SK-N-SH treated with all-trans-retinoic acid at 6 μM for 48 hours (cell line): ENCODE measurements at regions not wholly inside any gene's neighbourhood (a gene's known extent, or its start where the extent isn't known, plus 50 kb on each side); places are given as distances from the start of the nearest gene placed in this dataset.

ENCODE experiments used
- ATAC-seq: fragments of 200-7000 bp; cut with Tn5 transposase; 3 replicates; pipeline ENCODE4 v1.9.1; 2020; ENCODE audit warnings: mild to moderate bottlenecking, moderate library complexity
- ARNTL ChIP-seq: fragments of 450-650 bp; formaldehyde crosslinking; IDR thresholded peaks from 2 replicates; pipeline ENCODE4 v1.5.0; 2020; ENCODE audit warnings: low read depth, mild to moderate bottlenecking, moderate library complexity, borderline replicate concordance
- BACH2 ChIP-seq: fragments of 250-450 bp; sonication (Bioruptor Pico); IDR thresholded peaks from 2 replicates; pipeline ENCODE4 v1.9.0; 2021; ENCODE audit warnings: mild to moderate bottlenecking, borderline replicate concordance
- CSDC2 ChIP-seq: fragments of 250-450 bp; sonication (Bioruptor Pico); IDR thresholded peaks from 2 replicates; pipeline ENCODE4 v1.5.0; 2020; ENCODE audit warnings: mild to moderate bottlenecking, moderate library complexity
- ESRRG ChIP-seq: fragments of 250-450 bp; sonication (Bioruptor Pico); IDR thresholded peaks from 2 replicates; pipeline ENCODE4 v1.6.1; 2021; ENCODE audit warnings: mild to moderate bottlenecking
- GLIS3 ChIP-seq: fragments of 250-450 bp; sonication (Bioruptor Pico); IDR thresholded peaks from 2 replicates; pipeline ENCODE4 v1.5.0; 2020; ENCODE audit warnings: mild to moderate bottlenecking, moderate library complexity
- ISL1 ChIP-seq: fragments of 250-450 bp; sonication (Bioruptor Pico); IDR thresholded peaks from 2 replicates; pipeline ENCODE4 v2.1.2; 2022; ENCODE audit warnings: mild to moderate bottlenecking, moderate library complexity
- OSR1 ChIP-seq: fragments of 250-450 bp; sonication (Bioruptor Pico); IDR thresholded peaks from 2 replicates; pipeline ENCODE4 v1.8.0; 2022; ENCODE audit warnings: moderate library complexity, mild to moderate bottlenecking, inconsistent platforms
- PPARA ChIP-seq: fragments of 250-450 bp; sonication (Bioruptor Pico); IDR thresholded peaks from 2 replicates; pipeline ENCODE4 v1.5.0; 2020; ENCODE audit warnings: mild to moderate bottlenecking, borderline replicate concordance
- RARB ChIP-seq: fragments of 250-450 bp; sonication (Bioruptor Pico); IDR thresholded peaks from 2 replicates; pipeline ENCODE4 v1.8.0; 2021; ENCODE audit warnings: mild to moderate bottlenecking, moderate library complexity
- SNAI2 ChIP-seq: fragments of 250-450 bp; sonication (Bioruptor Pico); IDR thresholded peaks from 2 replicates; pipeline ENCODE4 v1.5.0; 2020; ENCODE audit warnings: mild to moderate bottlenecking, moderate library complexity
- ZC3H10 ChIP-seq: fragments of 250-450 bp; sonication (Bioruptor Pico); IDR thresholded peaks from 2 replicates; pipeline ENCODE4 v1.5.1; 2021; ENCODE audit warnings: mild to moderate bottlenecking, moderate library complexity
- ZFP30 ChIP-seq: fragments of 450-650 bp; formaldehyde crosslinking; IDR thresholded peaks from 2 replicates; pipeline ENCODE4 v1.5.0; 2022; ENCODE audit warnings: mild to moderate bottlenecking, moderate library complexity
- ZNF70 ChIP-seq: fragments of 450-650 bp; formaldehyde crosslinking; IDR thresholded peaks from 2 replicates; pipeline ENCODE4 v1.5.0; 2020; ENCODE audit warnings: mild to moderate bottlenecking, moderate library complexity
- ZNF8 ChIP-seq: fragments of 450-650 bp; formaldehyde crosslinking; IDR thresholded peaks from 2 replicates; pipeline ENCODE4 v1.5.0; 2020; ENCODE audit warnings: mild to moderate bottlenecking, moderate library complexity
- TF ChIP-seq, protein P1 (sequence below): fragments of 250-450 bp; sonication (Bioruptor Pico); IDR thresholded peaks from 2 replicates; pipeline ENCODE4 v1.5.0; 2020; ENCODE audit warnings: mild to moderate bottlenecking, moderate library complexity
- TF ChIP-seq, protein P2 (sequence below): fragments of 250-450 bp; sonication (Bioruptor Pico); IDR thresholded peaks from 2 replicates; pipeline ENCODE4 v1.8.0; 2020; ENCODE audit warnings: mild to moderate bottlenecking, moderate library complexity, borderline replicate concordance

DNA sequence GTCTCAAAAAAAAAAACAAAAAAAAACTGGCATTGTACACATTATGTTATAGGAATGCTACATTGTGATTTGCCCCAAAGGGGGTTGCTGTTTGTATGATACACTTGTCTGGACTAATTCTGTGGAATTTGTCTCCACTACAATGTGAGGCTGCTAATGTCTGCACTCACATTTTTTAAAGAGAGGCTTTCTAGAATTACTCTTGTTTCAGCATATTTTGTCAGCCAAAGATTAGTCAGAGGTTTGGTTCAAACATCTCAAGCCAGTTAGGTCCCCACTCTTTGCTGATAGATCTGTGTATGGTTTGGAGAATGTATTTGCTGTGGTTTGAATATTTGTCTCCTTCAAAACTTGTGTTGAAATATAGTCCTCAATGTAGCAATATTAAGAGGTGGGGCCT is 59.3 kb upstream of the ZNF169 start:
- TF ChIP-seq, protein P1, sequence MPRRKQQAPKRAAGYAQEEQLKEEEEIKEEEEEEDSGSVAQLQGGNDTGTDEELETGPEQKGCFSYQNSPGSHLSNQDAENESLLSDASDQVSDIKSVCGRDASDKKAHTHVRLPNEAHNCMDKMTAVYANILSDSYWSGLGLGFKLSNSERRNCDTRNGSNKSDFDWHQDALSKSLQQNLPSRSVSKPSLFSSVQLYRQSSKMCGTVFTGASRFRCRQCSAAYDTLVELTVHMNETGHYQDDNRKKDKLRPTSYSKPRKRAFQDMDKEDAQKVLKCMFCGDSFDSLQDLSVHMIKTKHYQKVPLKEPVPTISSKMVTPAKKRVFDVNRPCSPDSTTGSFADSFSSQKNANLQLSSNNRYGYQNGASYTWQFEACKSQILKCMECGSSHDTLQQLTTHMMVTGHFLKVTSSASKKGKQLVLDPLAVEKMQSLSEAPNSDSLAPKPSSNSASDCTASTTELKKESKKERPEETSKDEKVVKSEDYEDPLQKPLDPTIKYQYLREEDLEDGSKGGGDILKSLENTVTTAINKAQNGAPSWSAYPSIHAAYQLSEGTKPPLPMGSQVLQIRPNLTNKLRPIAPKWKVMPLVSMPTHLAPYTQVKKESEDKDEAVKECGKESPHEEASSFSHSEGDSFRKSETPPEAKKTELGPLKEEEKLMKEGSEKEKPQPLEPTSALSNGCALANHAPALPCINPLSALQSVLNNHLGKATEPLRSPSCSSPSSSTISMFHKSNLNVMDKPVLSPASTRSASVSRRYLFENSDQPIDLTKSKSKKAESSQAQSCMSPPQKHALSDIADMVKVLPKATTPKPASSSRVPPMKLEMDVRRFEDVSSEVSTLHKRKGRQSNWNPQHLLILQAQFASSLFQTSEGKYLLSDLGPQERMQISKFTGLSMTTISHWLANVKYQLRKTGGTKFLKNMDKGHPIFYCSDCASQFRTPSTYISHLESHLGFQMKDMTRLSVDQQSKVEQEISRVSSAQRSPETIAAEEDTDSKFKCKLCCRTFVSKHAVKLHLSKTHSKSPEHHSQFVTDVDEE (CRISPR knock-in tag): no peak
- TF ChIP-seq ZNF8: no peak
- TF ChIP-seq, protein P2, sequence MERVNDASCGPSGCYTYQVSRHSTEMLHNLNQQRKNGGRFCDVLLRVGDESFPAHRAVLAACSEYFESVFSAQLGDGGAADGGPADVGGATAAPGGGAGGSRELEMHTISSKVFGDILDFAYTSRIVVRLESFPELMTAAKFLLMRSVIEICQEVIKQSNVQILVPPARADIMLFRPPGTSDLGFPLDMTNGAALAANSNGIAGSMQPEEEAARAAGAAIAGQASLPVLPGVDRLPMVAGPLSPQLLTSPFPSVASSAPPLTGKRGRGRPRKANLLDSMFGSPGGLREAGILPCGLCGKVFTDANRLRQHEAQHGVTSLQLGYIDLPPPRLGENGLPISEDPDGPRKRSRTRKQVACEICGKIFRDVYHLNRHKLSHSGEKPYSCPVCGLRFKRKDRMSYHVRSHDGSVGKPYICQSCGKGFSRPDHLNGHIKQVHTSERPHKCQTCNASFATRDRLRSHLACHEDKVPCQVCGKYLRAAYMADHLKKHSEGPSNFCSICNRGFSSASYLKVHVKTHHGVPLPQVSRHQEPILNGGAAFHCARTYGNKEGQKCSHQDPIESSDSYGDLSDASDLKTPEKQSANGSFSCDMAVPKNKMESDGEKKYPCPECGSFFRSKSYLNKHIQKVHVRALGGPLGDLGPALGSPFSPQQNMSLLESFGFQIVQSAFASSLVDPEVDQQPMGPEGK: no peak
- TF ChIP-seq ZC3H10 (CRISPR knock-in tag): no peak
- no peak for TF ChIP-seq ZNF70 (CRISPR knock-in tag)
- TF ChIP-seq GLIS3 (CRISPR knock-in tag): no peak
- TF ChIP-seq PPARA: no peak
- no peak for TF ChIP-seq BACH2 (CRISPR knock-in tag)
- TF ChIP-seq SNAI2 (CRISPR knock-in tag): no peak
- TF ChIP-seq CSDC2 (CRISPR knock-in tag): no peak
- TF ChIP-seq ZFP30 (CRISPR knock-in tag): no peak
- no peak for TF ChIP-seq ISL1 (CRISPR knock-in tag)
- no peak for TF ChIP-seq ESRRG (CRISPR knock-in tag)
- no peak for TF ChIP-seq ARNTL (CRISPR knock-in tag)
- TF ChIP-seq RARB (CRISPR knock-in tag): no peak
- ATAC-seq: no peak

DNA sequence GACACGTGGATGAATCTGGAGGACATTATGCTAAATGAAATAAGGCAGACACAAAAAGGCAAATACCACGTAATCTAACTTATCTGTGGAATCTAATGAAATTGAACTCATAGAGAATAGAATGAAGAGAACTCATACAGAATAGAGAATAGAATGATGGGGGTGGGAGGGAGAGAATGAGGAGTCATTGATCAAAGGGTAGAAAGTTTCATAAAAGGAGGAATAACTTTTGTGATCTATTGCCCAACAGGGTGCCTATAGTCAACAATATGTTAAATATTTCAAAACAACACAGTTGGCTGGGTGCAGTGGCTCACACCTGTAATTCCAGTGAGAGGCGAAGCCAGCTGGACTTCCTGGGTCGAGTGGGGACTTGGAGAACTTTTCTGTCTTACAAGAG is 54.9 kb upstream of the ZNF169 start:
- ATAC-seq: no peak
- TF ChIP-seq ESRRG (CRISPR knock-in tag) (no peak), ZNF70 (CRISPR knock-in tag) (no peak)

DNA sequence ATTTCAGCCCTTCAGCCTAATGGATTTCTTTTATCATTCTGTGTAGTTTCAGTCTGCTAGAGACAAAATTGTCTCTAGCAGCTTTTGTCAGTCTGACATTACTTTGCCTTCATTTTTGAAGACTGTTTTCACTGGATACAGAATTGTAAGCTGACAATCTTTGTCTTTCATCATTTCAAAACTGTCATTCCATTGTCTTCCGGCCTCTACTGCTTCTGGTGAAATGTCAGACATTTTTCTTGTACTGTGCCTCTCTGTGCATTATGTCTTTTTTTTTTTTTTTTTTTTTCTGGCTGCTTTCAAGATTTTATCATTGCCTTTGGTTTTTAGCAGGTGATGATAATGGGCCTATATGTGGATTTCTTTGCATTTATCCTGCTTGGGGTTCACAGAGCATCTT is 51.3 kb upstream of the ZNF169 start:
- TF ChIP-seq ESRRG (CRISPR knock-in tag): no peak
- no peak for TF ChIP-seq ZNF8
- no peak for TF ChIP-seq BACH2 (CRISPR knock-in tag)
- TF ChIP-seq OSR1 (CRISPR knock-in tag): no peak
- TF ChIP-seq, protein P2: no peak
- TF ChIP-seq RARB (CRISPR knock-in tag): no peak
- no peak for ATAC-seq
